Prostate gland (tissue), 2 donors: ENCODE measurements at regions not wholly inside any gene's neighbourhood (a gene's known extent, or its start where the extent isn't known, plus 50 kb on each side); places are given as distances from the start of the nearest gene placed in this dataset.

ENCODE experiments used
- CTCF ChIP-seq, 4 experiments: fragments of 200-600 bp in 2 of 4; fragments of 450-650 bp in 2 of 4; sonication (generic) in 2 of 4; IDR thresholded peaks; 1 replicate in 3 of 4; 2 replicates in 1 of 4; pipeline ENCODE4 v1.5.1; 2016 to 2019; ENCODE audit warnings: antibody characterized with exemption in 4 of 4, mild to moderate bottlenecking in 2 of 4, moderate library complexity in 2 of 4
- POLR2A ChIP-seq: fragments of 450-650 bp; IDR thresholded peaks from one replicate; pipeline ENCODE4 v1.6.1; 2016; ENCODE audit warnings: antibody characterized with exemption, mild to moderate bottlenecking

- no peak for TF ChIP-seq POLR2A
- no peak for TF ChIP-seq CTCF (IDR thresholded peaks at IDR 0.05)
Measured at GRCh38 chr5:109516390-109516789, 106.6 kb upstream of the PJA2 start.
